Activated T-cell treated with anti-CD3 and anti-CD28 coated beads, Interleukin-2, amount 50 U/mL, for 4 hours (primary cell): ENCODE measurements at regions not wholly inside any gene's neighbourhood (a gene's known extent, or its start where the extent isn't known, plus 50 kb on each side); places are given as distances from the start of the nearest gene placed in this dataset.

Experiments
- ATAC-seq, 2 donors: fragments of 200-7000 bp; cut with Tn5 transposase; one replicate each; pipeline ENCODE4 v1.10.0; 2021
- DNase-seq: peaks from one replicate; pipeline ENCODE4 v3.0.0-alpha.2; 2020
- H3K27me3 Mint-ChIP-seq: one replicate; pipeline ENCODE4 v1.8.0; 2021; ENCODE audit warnings: low read depth, mixed read lengths
- H3K36me3 Mint-ChIP-seq: one replicate; pipeline ENCODE4 v1.8.0; 2022; ENCODE audit warnings: mixed read lengths; ENCODE audit not compliant: insufficient read depth
- H3K4me1 Mint-ChIP-seq: one replicate; pipeline ENCODE4 v1.8.0; 2021; ENCODE audit warnings: low read depth, mixed read lengths
- H3K4me3 Mint-ChIP-seq: one replicate; pipeline ENCODE4 v1.8.0; 2021; ENCODE audit warnings: mild to moderate bottlenecking, moderate library complexity, mixed read lengths
- H3K9me3 Mint-ChIP-seq: one replicate; pipeline ENCODE4 v1.8.0; 2021; ENCODE audit warnings: mixed read lengths

- no peak overlapping the region for H3K4me3 Mint-ChIP-seq
Observed at GRCh38 chr1:193681422-193681821, 495.0 kb upstream of the B3GALT2 start.

GRCh38 chr1:193680924-193681316 lies 494.5 kb upstream of the B3GALT2 start:
- Mint-ChIP-seq H3K4me3 (no peak overlapping the region), H3K36me3 (no peaks in the 10 kb centered on the region), H3K9me3 (no peaks in the 10 kb centered on the region), H3K27me3 (no peaks in the 10 kb centered on the region), H3K4me1 (peaks cover 1% of the 10 kb centered on the region)
- ATAC-seq (no peak), DNase-seq (no peak)

More at GRCh38 chr1:193681422-193681821, 495.0 kb upstream of the B3GALT2 start:
- no peaks in the 10 kb centered on the region for H3K36me3 Mint-ChIP-seq
- no peaks in the 10 kb centered on the region for H3K9me3 Mint-ChIP-seq
- no peaks in the 10 kb centered on the region for H3K27me3 Mint-ChIP-seq
- ATAC-seq (no peak), DNase-seq (no peak)
- peaks cover 1% of the 10 kb centered on the region for H3K4me1 Mint-ChIP-seq

- H3K9me3 Mint-ChIP-seq, result no peaks in the 10 kb centered on the region
- ATAC-seq (no peak), DNase-seq (no peak)
- no peak overlapping the region for H3K4me3 Mint-ChIP-seq
- H3K27me3 Mint-ChIP-seq, result no peaks in the 10 kb centered on the region
- H3K36me3 Mint-ChIP-seq, result no peaks in the 10 kb centered on the region
- H3K4me1 Mint-ChIP-seq, result peaks cover 1% of the 10 kb centered on the region
Observed at GRCh38 chr1:193680247-193680923, 494.0 kb upstream of the B3GALT2 start.

- Mint-ChIP-seq H3K9me3 (peaks cover 4% of the 10 kb centered on the region), H3K4me1 (peaks cover 5% of the 10 kb centered on the region), H3K36me3 (no peaks in the 10 kb centered on the region), H3K4me3 (no peak overlapping the region), H3K27me3 (no peaks in the 10 kb centered on the region)
- ATAC-seq, result peak in 1 of 2 donors; percentile 48
- no peak for DNase-seq
Observed at GRCh38 chr1:193677874-193678273, 491.5 kb upstream of the B3GALT2 start.

GRCh38 chr1:193676996-193677549 lies 490.7 kb upstream of the B3GALT2 start:
- ATAC-seq (no peak), DNase-seq (no peak)
- Mint-ChIP-seq H3K9me3 (peaks cover 4% of the 10 kb centered on the region), H3K4me1 (peaks cover 5% of the 10 kb centered on the region), H3K36me3 (no peaks in the 10 kb centered on the region), H3K27me3 (no peaks in the 10 kb centered on the region), H3K4me3 (no peak overlapping the region)

GRCh38 chr1:193674292-193674944 lies 488.0 kb upstream of the B3GALT2 start:
- Mint-ChIP-seq H3K27me3 (no peaks in the 10 kb centered on the region), H3K36me3 (no peaks in the 10 kb centered on the region), H3K9me3 (peaks cover 8% of the 10 kb centered on the region), H3K4me1 (peaks cover 5% of the 10 kb centered on the region), H3K4me3 (no peak overlapping the region)
- DNase-seq, result no peak
- peak; percentile 28 to 34 for ATAC-seq

GRCh38 chr1:193666485-193667083 lies 480.2 kb upstream of the B3GALT2 start:
- Mint-ChIP-seq H3K4me3 (peak overlapping the region; percentile 39), H3K9me3 (peaks cover 3% of the 10 kb centered on the region)

GRCh38 chr1:193663965-193664364 lies 477.6 kb upstream of the B3GALT2 start:
- no peak overlapping the region for H3K4me3 Mint-ChIP-seq
- H3K9me3 Mint-ChIP-seq, result no peaks in the 10 kb centered on the region
- no peaks in the 10 kb centered on the region for H3K36me3 Mint-ChIP-seq
- no peaks in the 10 kb centered on the region for H3K27me3 Mint-ChIP-seq
- peaks cover 9% of the 10 kb centered on the region for H3K4me1 Mint-ChIP-seq
- DNase-seq, result no peak
- ATAC-seq, result no peak

More at GRCh38 chr1:193666485-193667083, 480.2 kb upstream of the B3GALT2 start:
- DNase-seq, result no peak
- ATAC-seq, result no peak
- no peaks in the 10 kb centered on the region for H3K36me3 Mint-ChIP-seq
- peaks cover 9% of the 10 kb centered on the region for H3K4me1 Mint-ChIP-seq
- no peaks in the 10 kb centered on the region for H3K27me3 Mint-ChIP-seq

GRCh38 chr1:193662030-193662429 lies 475.6 kb upstream of the B3GALT2 start:
- no peak for DNase-seq
- no peaks in the 10 kb centered on the region for H3K36me3 Mint-ChIP-seq
- H3K4me1 Mint-ChIP-seq, result peaks cover 9% of the 10 kb centered on the region
- H3K27me3 Mint-ChIP-seq, result no peaks in the 10 kb centered on the region
- ATAC-seq, result no peak
- no peaks in the 10 kb centered on the region for H3K9me3 Mint-ChIP-seq
- no peak overlapping the region for H3K4me3 Mint-ChIP-seq

- H3K4me1 Mint-ChIP-seq, result peaks cover 4% of the 10 kb centered on the region
- no peak for ATAC-seq
- H3K4me3 Mint-ChIP-seq, result no peak overlapping the region
- no peak for DNase-seq
- H3K27me3 Mint-ChIP-seq, result no peaks in the 10 kb centered on the region
- no peaks in the 10 kb centered on the region for H3K9me3 Mint-ChIP-seq
- H3K36me3 Mint-ChIP-seq, result no peaks in the 10 kb centered on the region
Observed at GRCh38 chr1:193661385-193661784, 475.0 kb upstream of the B3GALT2 start.

GRCh38 chr1:193660428-193660827 lies 474.0 kb upstream of the B3GALT2 start:
- peaks cover 3% of the 10 kb centered on the region for H3K4me1 Mint-ChIP-seq
- no peak overlapping the region for H3K4me3 Mint-ChIP-seq
- no peaks in the 10 kb centered on the region for H3K36me3 Mint-ChIP-seq
- H3K27me3 Mint-ChIP-seq, result no peaks in the 10 kb centered on the region
- ATAC-seq, result no peak
- peaks cover 5% of the 10 kb centered on the region for H3K9me3 Mint-ChIP-seq
- DNase-seq, result no peak

- peaks cover 10% of the 10 kb centered on the region for H3K36me3 Mint-ChIP-seq
- H3K4me1 Mint-ChIP-seq, result peaks cover 1% of the 10 kb centered on the region
- no peaks in the 10 kb centered on the region for H3K27me3 Mint-ChIP-seq
- H3K9me3 Mint-ChIP-seq, result peaks cover 18% of the 10 kb centered on the region
- no peak overlapping the region for H3K4me3 Mint-ChIP-seq
- DNase-seq (no peak), ATAC-seq (no peak)
Observed at GRCh38 chr1:193658691-193659090, 472.3 kb upstream of the B3GALT2 start.

GRCh38 chr1:193658081-193658480 lies 471.7 kb upstream of the B3GALT2 start:
- no peaks in the 10 kb centered on the region for H3K27me3 Mint-ChIP-seq
- no peaks in the 10 kb centered on the region for H3K4me1 Mint-ChIP-seq
- H3K36me3 Mint-ChIP-seq, result peaks cover 10% of the 10 kb centered on the region
- H3K9me3 Mint-ChIP-seq, result peaks cover 21% of the 10 kb centered on the region
- H3K4me3 Mint-ChIP-seq, result no peak overlapping the region
- no peak for ATAC-seq
- no peak for DNase-seq

- Mint-ChIP-seq H3K4me3 (no peak overlapping the region), H3K36me3 (peaks cover 10% of the 10 kb centered on the region), H3K9me3 (peaks cover 22% of the 10 kb centered on the region), H3K27me3 (no peaks in the 10 kb centered on the region), H3K4me1 (no peaks in the 10 kb centered on the region)
- ATAC-seq (no peak), DNase-seq (no peak)
Observed at GRCh38 chr1:193657552-193657951, 471.1 kb upstream of the B3GALT2 start.
